Fibroblast of peridontal ligament (primary cell): ENCODE measurements at regions not wholly inside any gene's neighbourhood (a gene's known extent, or its start where the extent isn't known, plus 50 kb on each side); places are given as distances from the start of the nearest gene placed in this dataset.
"Not testable (repeated sequence)": the region's sequence is repeated elsewhere in the genome, so short reads cannot be mapped to it uniquely, and the experiment has no call there.

Source experiments
- DNase-seq: peaks from one replicate; pipeline ENCODE4 v3.0.0-alpha.2; 2010; ENCODE audit errors: extremely low read depth

DNA sequence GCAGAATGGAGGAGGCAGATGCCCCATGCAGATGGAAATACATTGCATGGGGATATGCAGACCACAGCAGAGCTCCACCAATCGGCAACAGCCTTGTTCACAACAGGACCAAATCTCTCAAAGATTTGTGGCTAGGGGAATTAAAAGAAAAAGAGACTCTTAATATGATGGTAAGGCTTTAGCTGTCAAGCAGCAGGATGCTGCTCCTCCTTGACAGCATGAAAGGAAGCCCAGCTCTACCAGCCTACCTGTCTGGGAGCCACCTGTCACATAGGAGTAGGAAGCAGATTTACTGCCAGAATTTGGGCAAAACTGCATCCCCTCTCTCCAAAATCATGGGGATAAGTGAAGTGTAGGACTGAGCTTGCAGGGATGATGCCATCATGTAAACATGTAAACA lies 769.6 kb upstream of the ARPP21 start:
- no peak for DNase-seq

DNA sequence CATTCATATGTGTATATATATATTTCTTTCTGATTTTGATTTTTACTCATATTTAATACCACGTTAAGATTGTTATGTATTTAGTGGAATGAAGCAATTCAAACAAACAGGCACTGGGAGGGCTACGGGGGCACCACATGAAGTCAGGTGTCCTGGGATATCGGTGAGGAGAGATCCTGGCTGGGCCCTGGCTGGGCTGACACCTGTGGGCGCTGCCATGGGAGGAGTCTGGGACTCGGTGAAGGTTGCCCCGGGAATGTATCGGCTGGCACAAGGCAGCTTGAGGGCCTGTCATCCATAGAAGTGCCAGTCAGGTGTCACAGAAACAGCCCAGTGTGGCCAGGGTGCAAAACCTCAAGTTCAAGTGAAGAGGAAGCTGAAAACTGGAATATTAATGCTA lies 766.9 kb upstream of the ARPP21 start:
- no peak for DNase-seq

DNA sequence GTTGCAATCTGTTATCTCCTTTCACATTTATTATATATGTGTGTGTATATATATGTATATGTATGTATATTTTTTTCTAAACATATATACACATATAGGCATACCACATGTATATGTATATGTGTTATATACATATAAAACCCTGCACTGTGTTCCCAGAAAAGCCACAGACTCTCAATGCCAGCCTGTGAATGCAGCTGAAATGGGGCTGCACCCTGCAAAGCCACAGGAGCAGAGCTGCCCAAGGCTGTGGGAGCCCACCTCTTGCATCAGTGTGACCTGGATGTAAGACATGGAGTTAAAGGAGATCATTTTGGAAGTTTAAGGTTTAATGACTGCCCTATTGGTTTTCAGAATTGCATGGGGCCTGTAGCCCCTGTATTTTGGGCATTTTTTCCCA lies 762.3 kb upstream of the ARPP21 start:
- no peak for DNase-seq

DNA sequence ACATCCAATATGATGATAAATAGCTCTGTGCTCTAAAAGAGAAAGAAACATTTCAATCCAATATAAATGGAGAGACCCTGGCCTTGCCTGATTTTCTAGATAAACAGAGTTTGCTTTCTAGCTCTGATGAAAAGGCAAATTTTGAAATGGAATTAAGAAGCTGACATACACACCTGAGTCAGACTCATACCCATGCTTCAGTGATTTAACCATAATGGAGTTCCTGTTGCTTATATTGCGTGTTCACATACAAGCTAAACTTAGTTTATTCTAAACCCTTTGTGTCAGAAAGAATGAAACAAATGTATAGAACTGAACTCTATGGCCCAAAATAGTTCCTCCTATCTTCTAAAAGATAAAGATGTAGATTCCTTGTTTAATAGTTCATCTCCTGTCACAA lies 760.8 kb upstream of the ARPP21 start:
- no peak for DNase-seq

DNA sequence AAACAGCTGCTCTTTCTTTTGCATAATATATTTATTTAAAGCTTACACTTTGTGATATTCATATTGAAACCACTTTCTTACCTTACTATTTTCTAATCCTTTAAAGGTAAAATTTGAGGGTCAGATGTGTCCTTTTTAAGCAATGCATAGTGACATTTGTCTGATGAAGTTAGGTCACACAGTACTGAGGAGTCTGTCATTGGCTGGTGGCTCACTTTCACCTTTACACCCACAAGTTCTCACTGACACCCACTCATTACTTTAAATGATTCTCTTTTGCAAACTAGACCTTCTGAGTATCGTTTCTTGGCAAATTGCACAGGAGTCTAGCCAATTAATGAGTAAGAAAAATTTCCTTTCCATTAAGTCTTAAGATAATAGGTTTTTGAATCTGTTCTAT lies 758.3 kb upstream of the ARPP21 start:
- DNase-seq, result no peak

DNA sequence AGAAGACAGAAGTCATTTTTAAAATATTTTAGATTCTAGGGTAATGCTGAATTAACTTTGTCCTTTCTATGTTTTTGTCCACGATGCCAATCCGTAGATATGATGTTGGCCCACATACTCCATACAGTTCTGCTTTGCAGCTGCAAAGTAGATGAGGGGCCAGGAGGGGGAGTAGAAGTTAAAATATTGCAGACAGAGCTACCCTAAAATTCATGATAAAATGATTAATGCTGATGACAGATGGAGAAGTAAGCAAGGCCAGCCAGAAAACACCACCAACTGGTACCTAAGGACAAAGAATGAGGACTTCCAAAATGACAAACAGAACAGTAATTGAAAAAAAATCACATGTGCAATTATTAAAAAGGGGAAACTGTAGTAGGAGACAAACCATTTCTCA lies 756.6 kb upstream of the ARPP21 start:
- no peak for DNase-seq

DNA sequence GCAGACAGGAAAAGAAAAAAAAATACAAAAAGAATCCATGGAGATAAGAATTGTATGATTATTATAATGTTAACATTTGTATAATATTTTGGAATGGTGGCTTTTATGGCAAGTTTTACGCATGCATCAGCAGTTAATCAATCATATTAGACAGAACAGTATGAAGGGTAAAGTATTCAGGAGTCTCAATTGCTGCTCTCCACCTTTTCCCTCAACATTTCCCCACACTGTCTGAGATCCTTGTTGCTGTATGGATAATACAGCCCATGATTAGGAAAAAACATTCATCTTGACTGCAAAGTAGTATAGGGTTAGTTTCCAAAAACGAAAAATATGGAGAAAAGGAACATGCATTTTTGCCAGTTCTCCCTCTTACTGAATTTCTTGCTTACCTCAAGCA lies 755.3 kb upstream of the ARPP21 start:
- DNase-seq, result no peak

DNA sequence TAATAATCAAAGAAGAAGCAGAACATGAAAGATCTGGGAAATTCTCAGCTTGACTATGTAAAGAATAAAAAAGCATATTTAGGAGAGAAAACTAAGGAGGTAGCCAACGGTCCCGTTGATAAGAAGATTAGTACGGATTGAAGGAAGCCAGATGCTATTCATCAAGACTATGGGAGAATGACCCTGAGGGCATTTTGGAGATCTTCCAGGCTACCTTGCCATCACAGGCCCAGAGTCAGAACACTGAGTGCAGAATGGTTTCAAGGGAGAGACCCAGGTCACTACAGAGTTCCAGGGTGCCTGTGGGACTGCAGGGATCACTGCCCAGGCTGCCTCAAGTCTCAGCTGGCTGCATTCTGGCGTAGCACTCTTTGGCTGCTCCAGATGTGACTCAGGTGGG lies 752.9 kb upstream of the ARPP21 start:
- DNase-seq, result no peak

DNA sequence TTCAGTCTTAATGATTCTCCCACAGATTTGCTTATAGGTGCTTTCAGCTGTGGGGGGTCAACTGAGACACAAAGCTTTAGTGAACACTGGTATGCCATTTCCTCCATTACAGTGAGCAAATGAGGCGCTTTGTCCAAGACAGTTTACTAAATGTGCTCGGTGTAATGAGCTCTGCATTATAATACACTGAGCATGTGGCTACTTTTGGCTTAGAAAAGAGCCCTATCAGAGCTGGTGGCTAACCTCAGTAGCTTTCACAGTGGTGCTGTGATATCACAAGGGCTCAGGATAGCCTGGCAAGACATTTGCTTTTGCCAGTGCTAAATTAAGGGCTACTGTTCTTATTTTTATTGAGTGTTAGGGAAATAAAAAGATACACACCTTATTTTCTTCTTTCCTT lies 749.7 kb upstream of the ARPP21 start:
- DNase-seq, result no peak

DNA sequence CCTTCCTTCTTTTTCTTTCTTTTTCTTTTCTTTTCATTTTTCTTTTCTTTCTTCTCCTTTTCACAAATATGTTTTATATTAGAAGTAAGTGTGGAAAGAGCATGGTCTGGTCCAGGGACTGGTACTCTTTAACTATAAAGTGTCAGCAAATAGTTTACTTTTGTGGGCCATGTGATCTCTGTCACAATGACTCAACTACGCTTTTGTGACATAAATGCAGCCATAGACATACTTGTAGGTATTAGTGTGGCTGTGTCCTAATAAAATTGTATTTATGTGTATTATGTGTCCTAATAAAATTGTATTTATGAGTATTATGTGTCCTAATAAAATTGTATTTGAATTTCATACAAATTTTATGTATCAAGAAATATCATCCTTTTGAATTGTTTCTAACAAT lies 749.1 kb upstream of the ARPP21 start:
- no peak for DNase-seq

DNA sequence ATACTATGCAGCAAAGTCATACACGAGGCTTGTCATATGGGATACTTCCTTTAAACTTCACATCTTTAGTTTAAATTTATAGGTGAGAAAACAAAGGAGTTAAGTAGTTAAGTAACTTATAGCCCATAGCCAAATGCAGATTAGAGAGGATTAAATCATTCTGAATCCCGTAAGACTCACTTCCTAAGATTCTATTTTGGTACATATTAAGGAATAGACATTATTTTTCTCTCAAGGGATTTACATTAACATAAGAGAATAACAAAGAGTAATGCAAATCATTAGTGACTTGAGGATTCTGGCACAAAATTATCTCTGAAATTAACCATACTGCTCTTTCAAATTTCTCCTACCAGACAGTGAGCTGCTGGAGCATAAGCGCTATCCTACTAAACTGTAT lies 747.4 kb upstream of the ARPP21 start:
- DNase-seq, result no peak

DNA sequence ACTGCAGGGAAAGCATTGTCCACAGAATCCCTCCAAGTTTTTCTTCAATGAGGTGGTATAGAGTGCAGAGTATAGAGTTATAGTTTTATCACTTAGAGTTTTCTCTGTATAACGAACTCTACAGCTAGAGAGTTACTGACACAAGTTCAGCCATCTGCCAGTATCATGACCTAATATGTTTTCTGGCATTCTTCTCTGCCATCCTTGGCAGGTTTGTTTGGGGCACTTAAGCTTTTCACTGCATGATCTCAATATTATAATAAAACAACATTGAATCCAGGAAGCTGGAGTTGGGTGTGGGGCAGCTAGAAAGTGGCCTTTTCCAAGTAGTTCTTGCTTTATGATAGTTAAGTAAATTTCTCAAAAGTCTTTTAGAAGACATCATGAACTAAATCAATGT lies 743.5 kb upstream of the ARPP21 start:
- DNase-seq, result no peak

DNA sequence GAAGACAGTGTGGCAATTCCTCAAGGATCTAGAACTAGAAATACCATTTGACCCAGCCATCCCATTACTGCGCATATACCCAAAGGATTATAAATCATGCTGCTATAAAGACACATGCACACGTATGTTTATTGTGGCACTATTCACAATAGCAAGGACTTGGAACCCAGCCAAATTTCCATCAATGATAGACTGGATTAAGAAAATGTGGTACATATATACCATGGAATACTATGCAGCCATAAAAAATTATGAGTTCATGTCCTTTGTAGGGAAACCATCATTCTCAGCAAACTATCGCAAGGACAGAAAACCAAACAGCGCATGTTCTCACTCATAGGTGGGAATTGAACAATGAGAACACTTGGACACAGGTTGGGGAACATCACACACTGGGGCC lies 729.6 kb upstream of the ARPP21 start:
- not testable (repeated sequence) for DNase-seq

DNA sequence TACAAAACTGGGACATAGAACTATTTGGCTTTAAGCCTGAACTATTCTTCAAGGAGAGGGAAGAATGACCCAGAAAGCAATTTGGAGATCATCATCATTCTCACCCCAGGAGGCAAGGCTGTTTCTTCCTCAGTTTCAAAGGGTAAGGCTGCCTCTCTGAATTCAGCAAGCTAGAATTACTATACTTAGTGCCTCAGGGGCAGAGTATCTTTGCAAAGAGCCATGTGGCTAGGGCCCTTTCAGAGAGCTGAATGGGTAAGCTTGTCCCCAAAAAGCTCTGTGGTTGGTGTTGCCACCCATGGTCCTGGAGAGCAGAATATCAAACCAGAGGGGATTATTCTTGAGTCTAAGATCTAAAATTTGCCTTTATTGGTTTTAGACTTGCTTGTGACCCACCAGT lies 720.3 kb upstream of the ARPP21 start:
- no peak for DNase-seq

DNA sequence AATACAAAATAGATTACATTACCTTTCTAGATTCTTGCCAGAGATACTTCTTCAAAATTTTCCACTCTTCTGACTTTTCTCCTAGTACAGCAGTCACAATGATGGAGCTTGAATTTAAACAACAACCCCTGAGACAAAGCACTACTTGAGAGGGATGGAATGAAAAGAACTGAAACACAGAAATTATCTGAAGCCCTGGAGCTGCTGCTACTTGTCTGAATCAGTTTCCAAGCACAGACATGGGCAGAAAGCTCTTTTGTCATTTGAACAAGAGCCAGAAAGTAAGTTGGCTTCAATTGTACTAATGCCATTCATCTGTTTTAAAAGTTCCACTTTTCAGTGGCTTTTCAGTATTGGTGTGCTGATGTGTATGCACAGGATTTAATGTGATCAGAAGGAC lies 718.5 kb upstream of the ARPP21 start:
- no peak for DNase-seq

DNA sequence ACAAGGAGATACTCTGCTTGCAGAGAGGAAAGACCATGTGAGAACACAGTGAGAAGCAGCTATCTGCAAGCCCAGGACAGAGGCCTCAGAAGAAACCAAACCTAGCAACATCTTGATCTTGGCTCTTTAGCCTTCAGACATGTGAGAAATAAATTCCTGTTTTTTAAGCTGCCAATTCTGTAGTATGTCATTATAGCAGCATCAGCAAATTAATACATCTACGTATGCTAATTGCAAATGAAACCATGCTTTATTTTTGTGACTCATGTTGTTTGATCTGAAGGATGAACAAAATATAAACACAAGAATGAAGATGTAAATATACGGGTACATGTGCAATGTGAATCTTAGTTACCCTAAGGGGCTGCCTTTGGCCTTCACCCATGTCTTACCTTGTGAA lies 714.4 kb upstream of the ARPP21 start:
- no peak for DNase-seq

DNA sequence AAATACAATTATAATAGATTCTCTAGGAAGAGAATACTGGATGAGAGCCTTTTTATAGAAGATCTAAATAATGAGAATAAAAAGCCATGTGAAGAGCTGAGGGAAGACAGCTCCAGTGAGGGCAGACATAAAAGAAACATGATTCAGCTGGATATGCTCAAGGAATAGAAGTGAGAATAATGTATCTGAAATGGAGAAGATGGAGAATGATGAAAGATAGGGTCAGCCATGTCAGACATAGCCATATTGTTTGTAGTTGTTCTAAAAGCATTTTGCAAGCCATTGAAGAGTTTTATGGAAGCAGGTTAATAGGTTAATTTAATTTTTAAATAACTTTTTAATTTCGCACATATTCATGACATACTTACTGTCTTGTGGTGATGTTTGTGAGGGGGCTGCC lies 713.5 kb upstream of the ARPP21 start:
- no peak for DNase-seq

DNA sequence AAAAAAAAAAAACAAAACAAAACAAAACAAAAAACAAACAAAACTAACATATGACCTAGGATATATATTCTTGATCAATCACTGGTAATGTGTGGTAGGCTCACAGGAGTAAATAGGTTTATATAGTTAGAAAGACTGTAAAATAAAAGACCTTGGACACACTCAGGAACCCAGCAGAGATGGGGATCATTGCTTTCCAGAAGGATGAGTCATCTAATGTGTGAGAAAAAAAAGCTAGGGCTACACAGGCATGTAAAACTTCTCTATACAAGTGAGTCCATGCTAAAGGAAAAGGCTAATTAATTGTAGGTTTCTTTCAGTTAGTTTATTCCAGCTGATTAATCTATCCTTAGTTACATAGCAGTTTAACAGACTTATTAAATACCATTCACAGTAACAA lies 710.3 kb upstream of the ARPP21 start:
- DNase-seq, result no peak

DNA sequence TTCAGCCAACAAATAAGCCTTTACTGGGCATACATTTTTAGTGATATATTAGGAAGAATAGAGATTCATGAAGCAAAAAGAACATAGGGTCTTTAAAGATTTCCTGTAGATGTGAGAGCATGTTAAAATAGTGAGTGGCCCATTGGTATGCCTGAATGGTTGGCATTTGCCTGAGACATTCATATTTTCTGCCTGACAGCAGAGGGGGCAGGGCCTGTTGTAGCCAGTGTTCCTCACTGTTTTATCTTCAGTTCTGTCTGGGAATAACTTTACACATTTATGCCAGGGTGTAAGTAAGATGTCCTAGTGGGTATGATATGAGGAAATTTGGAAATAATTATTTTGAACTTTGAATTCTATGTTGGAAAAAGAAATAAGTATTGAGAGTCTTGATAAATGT lies 704.7 kb upstream of the ARPP21 start:
- no peak for DNase-seq

DNA sequence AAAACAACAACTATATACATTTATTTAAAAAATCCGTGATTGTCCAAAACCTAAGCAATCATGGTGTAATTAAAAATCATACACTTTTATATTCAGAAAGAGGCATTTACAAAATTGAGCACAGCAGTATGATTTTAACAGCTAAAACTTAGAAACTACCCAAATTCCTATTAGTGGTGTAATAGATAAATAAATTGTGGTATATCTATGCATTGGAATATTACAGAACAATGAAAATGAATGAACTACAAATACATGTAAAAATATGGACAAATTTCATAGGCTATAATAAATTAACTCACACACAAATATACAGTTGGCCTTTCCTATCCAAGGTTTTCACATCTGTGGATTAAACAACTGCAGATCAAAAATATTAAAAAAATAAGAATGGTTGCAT lies 700.5 kb upstream of the ARPP21 start:
- no peak for DNase-seq

DNA sequence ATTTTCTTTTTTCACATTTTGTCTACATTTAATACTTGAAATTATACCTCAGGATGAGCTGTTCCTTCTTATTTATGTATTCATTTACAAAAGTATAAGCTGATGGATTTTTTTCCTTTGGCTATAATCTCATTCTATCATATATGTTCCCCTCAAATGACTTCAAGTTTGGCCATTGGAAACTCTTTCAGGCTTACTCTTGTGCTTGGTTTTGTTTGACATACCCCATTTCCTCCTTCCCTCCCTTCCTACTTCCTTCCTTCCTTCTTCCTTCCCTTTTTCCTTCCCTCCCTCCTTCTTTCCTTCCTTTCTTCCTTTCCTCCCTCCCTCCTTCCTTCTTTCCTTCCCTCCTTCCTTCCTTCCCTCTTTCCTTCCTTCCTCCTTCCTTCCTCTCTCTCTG lies 697.1 kb upstream of the ARPP21 start:
- no peak for DNase-seq

DNA sequence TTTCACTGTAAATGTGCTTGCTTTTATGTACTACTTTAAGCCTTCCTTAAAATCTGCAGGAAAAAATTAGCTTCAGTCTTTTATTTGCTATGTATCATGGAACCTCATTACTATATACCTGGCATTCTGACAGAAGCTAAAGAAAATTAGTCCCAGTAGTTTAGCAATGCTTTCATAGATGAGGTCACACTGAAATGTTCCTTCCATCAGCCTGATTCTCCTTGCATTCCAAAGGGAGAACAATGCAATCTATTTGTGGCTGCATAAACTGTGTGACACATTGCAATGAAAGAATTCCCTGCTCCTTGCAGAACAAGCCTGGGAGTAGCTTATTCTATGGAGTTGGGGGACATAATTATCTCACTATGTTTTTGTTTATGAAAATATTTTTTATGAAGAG lies 691.5 kb upstream of the ARPP21 start:
- DNase-seq, result no peak

DNA sequence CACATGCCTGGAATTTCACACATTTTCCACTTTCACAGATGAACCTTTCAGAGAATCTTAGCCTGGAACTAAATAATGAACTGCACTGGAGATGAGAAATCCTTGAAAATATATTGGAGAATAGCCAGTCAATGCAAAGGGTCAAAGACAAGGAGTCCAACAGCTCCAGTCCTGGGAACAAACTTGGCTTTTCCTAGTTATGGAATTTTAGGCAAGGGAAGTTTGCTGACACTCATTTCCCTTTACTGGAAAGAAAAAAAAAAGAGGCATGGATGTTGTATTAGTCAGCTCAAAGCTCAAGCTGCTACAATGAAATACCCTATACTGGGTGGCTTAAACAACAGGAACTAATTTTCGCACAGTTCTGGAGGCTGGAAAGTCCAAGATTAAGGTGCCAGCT lies 690.8 kb upstream of the ARPP21 start:
- DNase-seq, result no peak

DNA sequence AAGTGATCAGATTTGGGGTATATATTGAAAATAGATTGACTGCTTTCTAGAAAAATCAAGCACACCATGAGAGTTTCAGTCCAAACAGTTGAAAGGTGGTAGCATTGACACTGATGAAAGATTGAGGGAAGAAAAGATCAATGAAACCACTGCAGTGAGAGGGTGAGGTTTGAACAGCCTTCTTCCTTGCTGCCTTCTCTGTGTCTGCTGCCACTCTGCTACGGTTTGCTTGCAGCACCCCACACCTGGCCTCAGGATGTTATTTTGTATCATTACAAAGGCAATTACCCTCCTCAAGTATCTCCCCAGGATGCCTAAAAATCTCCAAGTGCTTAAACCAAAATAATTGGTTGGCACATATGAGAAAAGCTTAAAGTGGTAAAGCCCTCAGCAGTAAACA lies 683.6 kb upstream of the ARPP21 start:
- no peak for DNase-seq

DNA sequence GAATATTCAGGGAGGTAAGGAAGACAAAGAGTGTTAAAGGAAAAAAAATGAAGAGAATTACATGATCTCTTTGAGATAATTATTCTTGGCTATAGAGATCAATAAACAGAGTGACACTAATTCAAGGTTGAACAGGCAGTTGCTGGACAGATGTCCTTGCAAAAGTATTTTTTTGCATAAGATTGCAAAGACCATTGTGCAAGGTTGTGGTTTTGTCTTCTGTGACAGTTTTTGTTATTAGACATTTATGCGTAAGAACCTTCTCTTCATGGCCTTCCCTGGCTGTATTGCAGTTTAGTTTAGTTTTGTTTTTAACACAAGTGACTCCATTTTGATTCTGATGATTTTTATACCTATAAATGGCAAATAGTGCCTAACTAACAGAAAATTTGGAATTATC lies 682.8 kb upstream of the ARPP21 start:
- no peak for DNase-seq
